Endothelial cell of umbilical vein (primary cell): ENCODE measurements at regions not wholly inside any gene's neighbourhood (a gene's known extent, or its start where the extent isn't known, plus 50 kb on each side); places are given as distances from the start of the nearest gene placed in this dataset.

Experiments used
- CTCF ChIP-seq, 2 donors: IDR thresholded peaks; 1 replicate in 1 of 2; 2 replicates in 1 of 2; pipeline ENCODE4 v1.5.1; 2011; ENCODE audit warnings: low read length in 2 of 2, mild to moderate bottlenecking in 2 of 2, moderate library complexity in 2 of 2, control low read depth in 1 of 2, inconsistent platforms in 1 of 2, low read depth in 1 of 2; ENCODE audit not compliant: insufficient read depth in 1 of 2; ENCODE audit errors: extremely low read depth in 1 of 2
- EZH2 ChIP-seq: IDR thresholded peaks from 2 replicates; pipeline ENCODE4 v1.6.1; 2012; ENCODE audit warnings: borderline replicate concordance, low read depth, mild to moderate bottlenecking, moderate library complexity, low read length, inconsistent platforms; ENCODE audit not compliant: severe bottlenecking
- FOS ChIP-seq: IDR thresholded peaks from 2 replicates; pipeline ENCODE4 v1.6.1; 2011; ENCODE audit warnings: mild to moderate bottlenecking, low read length, moderate library complexity, borderline replicate concordance; ENCODE audit not compliant: insufficient read depth
- GATA2 ChIP-seq: IDR thresholded peaks from 2 replicates; pipeline ENCODE4 v1.7.0; 2011; ENCODE audit warnings: low read depth, mild to moderate bottlenecking, moderate library complexity, mixed read lengths, low read length; ENCODE audit not compliant: insufficient read length, insufficient read depth
- JUN ChIP-seq: IDR thresholded peaks from 2 replicates; pipeline ENCODE4 v1.6.1; 2011; ENCODE audit warnings: borderline replicate concordance, low read depth; ENCODE audit not compliant: insufficient read length, insufficient read depth
- MAX ChIP-seq: IDR thresholded peaks from 2 replicates; pipeline ENCODE4 v1.6.1; 2011; ENCODE audit not compliant: insufficient read depth, insufficient read length
- MYC ChIP-seq: IDR thresholded peaks from one replicate; pipeline ENCODE4 v1.6.1; 2011; ENCODE audit warnings: mild to moderate bottlenecking, low read depth, low read length
- POLR2A ChIP-seq: IDR thresholded peaks from 2 replicates; pipeline ENCODE4 v1.6.1; 2012; ENCODE audit warnings: low read depth, mild to moderate bottlenecking, control low read depth, low read length
- POLR2AphosphoS5 ChIP-seq: IDR thresholded peaks from 2 replicates; pipeline ENCODE4 v1.6.1; 2012; ENCODE audit warnings: low read depth, mild to moderate bottlenecking, control low read depth, low read length, moderate library complexity; ENCODE audit not compliant: insufficient read depth

- TF ChIP-seq POLR2AphosphoS5 (no peak), CTCF (IDR thresholded peaks at IDR 0.05; ENCODE audit: extremely low read depth in 1 of 2, insufficient read depth in 1 of 2, low read depth in 1 of 2, low read length in 2 of 2) (no peak), EZH2 (no peak), MAX (no peak), POLR2A (no peak), JUN (no peak), MYC (no peak), FOS (no peak), GATA2 (no peak)
These were observed 147.5 kb upstream of the TACR3 start for GRCh38 chr4:103867311-103867710.
